WERI-Rb-1 (cell line): ENCODE measurements at regions not wholly inside any gene's neighbourhood (a gene's known extent, or its start where the extent isn't known, plus 50 kb on each side); places are given as distances from the start of the nearest gene placed in this dataset.
A peak's percentile ranks its signal among the peaks of the same experiment; 100 is the strongest.

Source experiments
- DNase-seq: peaks from one replicate; pipeline ENCODE4 v3.0.0-alpha.2; 2020
- H3K27ac ChIP-seq: fragments of 250-450 bp; sonication (Bioruptor Pico); 2 replicates; pipeline ENCODE4 v1.5.1; 2020; ENCODE audit warnings: mild to moderate bottlenecking, moderate library complexity
- H3K27me3 ChIP-seq: fragments of 250-450 bp; sonication (Bioruptor Pico); 2 replicates; pipeline ENCODE4 v1.5.1; 2021; ENCODE audit warnings: mild to moderate bottlenecking, low read depth, moderate library complexity; ENCODE audit not compliant: insufficient read depth, severe bottlenecking
- H3K36me3 ChIP-seq: fragments of 250-450 bp; sonication (Bioruptor Pico); 2 replicates; pipeline ENCODE4 v1.5.1; 2020; ENCODE audit warnings: mild to moderate bottlenecking, moderate library complexity
- H3K4me3 ChIP-seq: 2 replicates; pipeline ENCODE4 v1.5.1; 2011; ENCODE audit warnings: low read depth, mild to moderate bottlenecking, control low read depth, low read length
- H3K9me3 ChIP-seq: fragments of 250-450 bp; sonication (Bioruptor Pico); 2 replicates; pipeline ENCODE4 v1.5.1; 2021; ENCODE audit warnings: mild to moderate bottlenecking, moderate library complexity; ENCODE audit not compliant: severe bottlenecking
- TF ChIP-seq, protein P1 (sequence below): IDR thresholded peaks from 2 replicates; pipeline ENCODE4 v1.5.1; 2011; ENCODE audit warnings: low read depth, mild to moderate bottlenecking, control low read depth, inconsistent platforms, low read length

DNA sequence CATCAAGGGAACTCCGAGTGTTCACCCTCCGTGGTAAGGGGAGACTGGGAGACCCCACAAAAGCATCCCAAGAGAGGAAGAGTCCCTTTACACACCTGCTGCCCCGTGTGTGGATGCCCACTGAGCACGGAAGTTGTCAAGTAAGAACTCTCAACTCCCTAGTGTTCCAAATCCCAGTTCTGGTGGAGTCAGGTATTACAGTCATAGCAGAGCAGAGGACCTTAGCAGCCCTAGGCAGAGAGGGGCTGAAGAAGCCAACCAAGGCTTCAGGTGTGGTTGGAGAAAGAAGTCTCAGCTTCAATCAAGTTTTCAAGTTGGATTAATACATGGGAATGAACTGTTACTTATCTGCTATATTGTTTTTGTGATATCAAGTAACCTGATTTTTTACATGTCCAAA lies 512.5 kb downstream of the RNF144A start:
- H3K27me3 ChIP-seq: no peaks in the 10 kb centered on the region
- H3K9me3 ChIP-seq: no peaks in the 10 kb centered on the region
- TF ChIP-seq, protein P1, sequence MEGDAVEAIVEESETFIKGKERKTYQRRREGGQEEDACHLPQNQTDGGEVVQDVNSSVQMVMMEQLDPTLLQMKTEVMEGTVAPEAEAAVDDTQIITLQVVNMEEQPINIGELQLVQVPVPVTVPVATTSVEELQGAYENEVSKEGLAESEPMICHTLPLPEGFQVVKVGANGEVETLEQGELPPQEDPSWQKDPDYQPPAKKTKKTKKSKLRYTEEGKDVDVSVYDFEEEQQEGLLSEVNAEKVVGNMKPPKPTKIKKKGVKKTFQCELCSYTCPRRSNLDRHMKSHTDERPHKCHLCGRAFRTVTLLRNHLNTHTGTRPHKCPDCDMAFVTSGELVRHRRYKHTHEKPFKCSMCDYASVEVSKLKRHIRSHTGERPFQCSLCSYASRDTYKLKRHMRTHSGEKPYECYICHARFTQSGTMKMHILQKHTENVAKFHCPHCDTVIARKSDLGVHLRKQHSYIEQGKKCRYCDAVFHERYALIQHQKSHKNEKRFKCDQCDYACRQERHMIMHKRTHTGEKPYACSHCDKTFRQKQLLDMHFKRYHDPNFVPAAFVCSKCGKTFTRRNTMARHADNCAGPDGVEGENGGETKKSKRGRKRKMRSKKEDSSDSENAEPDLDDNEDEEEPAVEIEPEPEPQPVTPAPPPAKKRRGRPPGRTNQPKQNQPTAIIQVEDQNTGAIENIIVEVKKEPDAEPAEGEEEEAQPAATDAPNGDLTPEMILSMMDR: no peak
- H3K4me3 ChIP-seq: no peak overlapping the region
- DNase-seq: no peak
- no peak overlapping the region for H3K27ac ChIP-seq
- no peaks in the 10 kb centered on the region for H3K36me3 ChIP-seq

DNA sequence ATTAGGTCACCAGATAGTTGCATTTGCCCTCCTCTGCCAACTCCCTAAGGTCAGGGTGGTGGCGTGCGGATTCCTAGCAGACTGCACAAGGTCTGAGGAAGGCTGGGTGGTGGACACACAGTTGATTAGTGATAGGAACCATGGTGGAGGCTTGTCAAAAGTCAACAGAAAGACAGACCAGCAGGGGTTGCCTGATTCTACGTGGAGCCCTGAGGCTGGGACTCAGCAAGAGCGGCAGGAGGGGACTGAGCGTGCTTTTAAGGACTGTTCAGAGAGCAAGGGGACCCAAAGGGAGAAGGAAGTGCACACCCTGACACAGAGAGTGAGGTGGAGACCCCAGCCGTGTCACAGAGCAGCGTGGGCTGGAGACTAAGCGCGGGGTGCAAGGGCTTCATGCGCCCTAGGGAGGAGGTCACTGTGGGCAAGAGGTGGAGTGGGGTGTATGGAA lies 513.2 kb downstream of the RNF144A start:
- H3K27ac ChIP-seq: no peak overlapping the region
- no peak overlapping the region for H3K4me3 ChIP-seq
- H3K9me3 ChIP-seq: no peaks in the 10 kb centered on the region
- no peaks in the 10 kb centered on the region for H3K36me3 ChIP-seq
- TF ChIP-seq, protein P1: no peak
- no peaks in the 10 kb centered on the region for H3K27me3 ChIP-seq
- DNase-seq: no peak

DNA sequence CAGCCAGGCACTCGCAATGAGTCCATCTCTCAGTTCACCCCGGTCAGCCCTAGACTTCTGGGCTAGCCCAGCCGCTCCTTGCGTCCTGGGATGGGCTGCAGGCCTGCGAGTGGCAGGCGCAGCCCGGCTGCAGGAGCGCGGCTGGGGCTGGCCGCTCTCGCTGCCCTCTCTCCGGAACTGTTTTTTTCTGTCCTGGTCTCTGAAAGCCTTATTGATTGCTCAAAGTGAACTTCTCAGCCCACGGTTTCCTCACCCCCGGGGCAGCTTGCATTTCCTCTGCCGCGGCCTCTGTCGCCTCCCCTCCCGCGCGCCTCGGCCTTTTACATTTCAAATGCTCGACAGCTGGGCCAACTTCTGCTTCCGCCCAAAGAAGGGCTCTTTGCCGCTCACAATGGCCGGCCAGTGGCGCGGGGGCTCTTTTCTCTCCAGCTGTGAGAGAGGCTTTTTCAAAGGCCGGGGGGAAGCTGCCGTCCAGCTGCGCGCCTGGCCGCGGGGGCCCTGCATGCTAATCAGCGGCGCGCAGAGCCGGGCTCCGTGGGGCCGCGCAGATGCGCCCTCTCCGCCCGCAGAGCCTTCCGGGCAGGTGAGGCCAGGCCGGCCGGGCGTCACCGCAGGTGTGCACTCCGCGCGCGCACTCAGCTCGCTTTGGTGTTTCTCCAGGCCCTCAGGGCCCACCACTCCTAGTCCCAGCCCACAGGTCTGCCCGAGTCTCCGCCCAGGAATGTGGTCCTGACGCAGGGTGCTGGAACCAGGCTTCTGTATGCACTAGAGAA lies 513.8 kb downstream of the RNF144A start:
- Histone ChIP-seq H3K9me3 (no peaks in the 10 kb centered on the region), H3K27me3 (no peaks in the 10 kb centered on the region), H3K4me3 (peak overlapping the region; percentile 39), H3K36me3 (no peaks in the 10 kb centered on the region), H3K27ac (no peak overlapping the region)
- TF ChIP-seq, protein P1: no peak
- peak; percentile 14 for DNase-seq

DNA sequence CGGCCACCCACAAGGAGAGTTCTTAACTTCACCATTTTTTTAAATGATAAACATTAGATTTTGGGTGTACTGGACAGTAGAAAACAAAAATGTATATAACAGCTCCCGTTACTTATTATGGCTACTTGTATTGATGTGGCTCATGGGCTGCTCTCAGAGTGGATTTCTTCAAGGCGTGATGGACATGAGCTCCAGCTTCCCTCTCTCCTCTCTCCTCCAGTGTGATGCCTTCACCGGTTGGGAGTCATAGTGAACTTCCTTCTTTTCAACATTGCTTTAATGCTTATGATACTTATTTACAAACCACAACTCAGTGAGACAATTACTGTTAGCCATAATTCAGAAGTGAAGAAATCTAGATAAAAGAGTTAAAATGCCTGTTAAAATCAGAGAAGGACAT lies 515.2 kb downstream of the RNF144A start:
- Histone ChIP-seq H3K27me3 (no peaks in the 10 kb centered on the region), H3K36me3 (no peaks in the 10 kb centered on the region), H3K9me3 (no peaks in the 10 kb centered on the region), H3K4me3 (no peak overlapping the region), H3K27ac (no peak overlapping the region)
- TF ChIP-seq, protein P1: no peak
- DNase-seq: no peak

DNA sequence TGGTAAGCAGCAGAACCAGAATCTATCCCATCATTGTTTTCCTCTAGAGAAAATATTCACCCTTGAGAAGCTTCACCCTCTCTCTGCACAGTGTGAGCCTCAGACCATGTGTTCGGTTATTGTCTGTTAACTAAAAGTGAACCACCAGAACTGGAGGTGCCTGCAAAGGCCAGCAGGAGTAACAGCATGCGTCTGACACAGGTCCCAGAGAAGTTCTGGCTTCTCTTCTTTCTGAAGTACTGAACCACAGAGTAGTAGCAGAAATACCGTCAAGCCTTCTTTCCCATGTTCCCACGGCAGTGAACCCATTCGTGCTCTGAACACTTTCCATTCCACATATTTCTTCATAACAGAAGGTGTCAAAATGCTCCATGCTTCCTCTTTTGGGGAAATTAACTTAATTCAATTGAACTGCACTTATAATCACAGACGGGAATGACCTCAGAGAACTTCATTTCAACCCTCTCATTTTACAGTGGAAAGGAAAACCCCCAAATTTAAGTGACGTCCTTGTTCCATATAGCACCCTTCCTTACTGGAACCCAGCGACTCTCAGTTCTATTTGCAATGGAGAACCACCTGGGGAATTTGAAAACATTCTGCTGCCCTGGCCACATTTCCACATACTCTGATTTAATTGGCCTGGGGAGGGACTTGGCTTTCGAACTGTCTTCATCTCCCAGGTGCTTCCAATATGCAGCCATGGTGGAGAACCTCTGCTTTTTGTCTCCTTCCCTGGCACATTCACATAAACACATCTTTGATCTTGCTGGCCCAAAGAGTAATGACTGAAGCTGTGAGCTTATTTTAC lies 519.1 kb downstream of the RNF144A start:
- no peaks in the 10 kb centered on the region for H3K36me3 ChIP-seq
- no peak overlapping the region for H3K27ac ChIP-seq
- no peak overlapping the region for H3K4me3 ChIP-seq
- H3K27me3 ChIP-seq: no peaks in the 10 kb centered on the region
- H3K9me3 ChIP-seq: no peaks in the 10 kb centered on the region
- TF ChIP-seq, protein P1: no peak
- DNase-seq: no peak
